ENCODE measurements at regions not wholly inside any gene's neighbourhood (a gene's known extent, or its start where the extent isn't known, plus 50 kb on each side); places are given as distances from the start of the nearest gene placed in this dataset.

DNA sequence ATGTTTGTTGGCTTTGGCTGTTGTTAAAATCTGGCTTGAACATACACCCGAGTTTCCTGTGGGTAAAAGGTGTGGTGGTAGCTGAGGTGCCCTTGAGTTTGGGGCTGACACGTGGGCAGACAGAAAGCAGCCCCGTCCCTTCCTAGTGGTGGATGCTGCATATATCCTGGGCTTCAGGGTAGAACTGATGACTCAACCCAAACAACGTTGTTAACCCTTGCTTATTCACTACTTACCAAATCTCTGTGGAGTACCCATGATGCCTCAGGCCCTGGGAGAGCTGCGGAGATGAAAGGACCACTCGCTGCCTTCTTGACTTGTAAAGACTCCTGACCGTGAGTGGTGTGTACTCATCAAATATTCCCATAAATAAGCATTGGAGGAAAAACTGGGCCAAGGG is 245.1 kb downstream of the RAB11FIP2 start:
- TF ChIP-seq, protein P1, sequence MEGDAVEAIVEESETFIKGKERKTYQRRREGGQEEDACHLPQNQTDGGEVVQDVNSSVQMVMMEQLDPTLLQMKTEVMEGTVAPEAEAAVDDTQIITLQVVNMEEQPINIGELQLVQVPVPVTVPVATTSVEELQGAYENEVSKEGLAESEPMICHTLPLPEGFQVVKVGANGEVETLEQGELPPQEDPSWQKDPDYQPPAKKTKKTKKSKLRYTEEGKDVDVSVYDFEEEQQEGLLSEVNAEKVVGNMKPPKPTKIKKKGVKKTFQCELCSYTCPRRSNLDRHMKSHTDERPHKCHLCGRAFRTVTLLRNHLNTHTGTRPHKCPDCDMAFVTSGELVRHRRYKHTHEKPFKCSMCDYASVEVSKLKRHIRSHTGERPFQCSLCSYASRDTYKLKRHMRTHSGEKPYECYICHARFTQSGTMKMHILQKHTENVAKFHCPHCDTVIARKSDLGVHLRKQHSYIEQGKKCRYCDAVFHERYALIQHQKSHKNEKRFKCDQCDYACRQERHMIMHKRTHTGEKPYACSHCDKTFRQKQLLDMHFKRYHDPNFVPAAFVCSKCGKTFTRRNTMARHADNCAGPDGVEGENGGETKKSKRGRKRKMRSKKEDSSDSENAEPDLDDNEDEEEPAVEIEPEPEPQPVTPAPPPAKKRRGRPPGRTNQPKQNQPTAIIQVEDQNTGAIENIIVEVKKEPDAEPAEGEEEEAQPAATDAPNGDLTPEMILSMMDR (IDR thresholded peaks at IDR 0.05): no peak
- no peak for TF ChIP-seq POLR2A (IDR thresholded peaks at IDR 0.05)

Data from esophagus squamous epithelium (tissue), 4 donors.